OCI-LY7 (cell line): ENCODE measurements at regions not wholly inside any gene's neighbourhood (a gene's known extent, or its start where the extent isn't known, plus 50 kb on each side); places are given as distances from the start of the nearest gene placed in this dataset.
"Not testable (repeated sequence)": the region's sequence is repeated elsewhere in the genome, so short reads cannot be mapped to it uniquely, and the experiment has no call there.

Source experiments
- CTCF ChIP-seq: fragments of 200-600 bp; sonication (generic); conservative IDR thresholded peaks from 2 replicates; pipeline ENCODE4 v1.5.1; 2014; ENCODE audit warnings: mild to moderate bottlenecking, antibody characterized with exemption, low read length, moderate library complexity, mixed read lengths
- EZH2phosphoT487 ChIP-seq: fragments of 200-600 bp; sonication (generic); IDR thresholded peaks from 2 replicates; pipeline ENCODE4 v1.6.1; 2018; ENCODE audit warnings: low read depth, borderline replicate concordance, mild to moderate bottlenecking, mixed run types, antibody characterized with exemption, low read length, moderate library complexity, mixed read lengths

- not testable (repeated sequence) for TF ChIP-seq CTCF, EZH2phosphoT487
Observed at GRCh38 chr21:14009990-14010389, 200.8 kb downstream of the LIPI start.
